Liver (tissue), 8 donors: ENCODE measurements at regions not wholly inside any gene's neighbourhood (a gene's known extent, or its start where the extent isn't known, plus 50 kb on each side); places are given as distances from the start of the nearest gene placed in this dataset.

ENCODE experiments used
- DNase-seq: peaks from one replicate; pipeline ENCODE4 v3.0.0-alpha.2; 2017; ENCODE audit warnings: low spot score
- H3K27ac ChIP-seq, 2 donors: one replicate each; pipeline ENCODE4 v1.7.0; 2013; ENCODE audit warnings: inconsistent platforms in 2 of 2, low read length in 2 of 2, control low read depth in 1 of 2, low read depth in 1 of 2, mild to moderate bottlenecking in 1 of 2
- H3K27me3 ChIP-seq, 4 donors: one replicate each; pipeline versions ENCODE4 v1.6.1 to v1.7.0; 2013; ENCODE audit warnings: low read length in 3 of 4, inconsistent platforms in 1 of 4, mild to moderate bottlenecking in 1 of 4, moderate library complexity in 1 of 4; ENCODE audit not compliant: control insufficient read depth in 4 of 4, insufficient read depth in 4 of 4
- H3K36me3 ChIP-seq, 4 donors: one replicate each; pipeline versions ENCODE4 v1.6.1 to v1.7.0; 2013; ENCODE audit warnings: low read length in 3 of 4, mild to moderate bottlenecking in 3 of 4, low read depth in 1 of 4, moderate library complexity in 1 of 4; ENCODE audit not compliant: control insufficient read depth in 4 of 4, insufficient read depth in 3 of 4
- H3K4me1 ChIP-seq, 4 donors: one replicate each; pipeline versions ENCODE4 v1.6.1 to v1.7.0; 2013; ENCODE audit warnings: low read length in 3 of 4, mild to moderate bottlenecking in 3 of 4, moderate library complexity in 1 of 4; ENCODE audit not compliant: control insufficient read depth in 4 of 4, insufficient read depth in 4 of 4
- H3K4me3 ChIP-seq, 3 donors: one replicate each; pipeline versions ENCODE4 v1.6.1 to v1.7.0; 2013; ENCODE audit warnings: low read length in 3 of 3, control low read depth in 1 of 3, low read depth in 1 of 3, mild to moderate bottlenecking in 1 of 3
- H3K9ac ChIP-seq, 2 donors: one replicate each; pipeline ENCODE4 v1.7.0; 2013; ENCODE audit warnings: low read length in 2 of 2, mild to moderate bottlenecking in 2 of 2, moderate library complexity in 2 of 2, control low read depth in 1 of 2, low read depth in 1 of 2
- H3K9me3 ChIP-seq, 4 donors: one replicate each; pipeline versions ENCODE4 v1.6.1 to v1.7.0; 2013; ENCODE audit warnings: low read length in 3 of 4; ENCODE audit not compliant: control insufficient read depth in 4 of 4
- ATF3 ChIP-seq: IDR thresholded peaks from 2 replicates; pipeline ENCODE4 v1.6.1; 2016; ENCODE audit warnings: antibody characterized with exemption
- EGR1 ChIP-seq, 2 donors: IDR thresholded peaks; 2 replicates each; pipeline ENCODE4 v1.6.1; 2016 to 2018; ENCODE audit warnings: antibody characterized with exemption in 2 of 2, low read depth in 2 of 2
- FOXA1 ChIP-seq: IDR thresholded peaks from 2 replicates; pipeline ENCODE4 v1.6.1; 2016; ENCODE audit warnings: antibody characterized with exemption
- FOXA2 ChIP-seq: IDR thresholded peaks from 2 replicates; pipeline ENCODE4 v1.6.1; 2016; ENCODE audit warnings: antibody characterized with exemption
- GABPA ChIP-seq, 2 donors: IDR thresholded peaks in 1 of 2; conservative IDR thresholded peaks in 1 of 2; 2 replicates each; pipeline ENCODE4 v1.6.1; 2016; ENCODE audit warnings: antibody characterized with exemption in 2 of 2, mild to moderate bottlenecking in 1 of 2, moderate library complexity in 1 of 2
- HNF4A ChIP-seq, 2 donors: conservative IDR thresholded peaks; 2 replicates each; pipeline ENCODE4 v1.6.1; 2016; ENCODE audit warnings: antibody characterized with exemption in 2 of 2, mild to moderate bottlenecking in 2 of 2
- HNF4G ChIP-seq: IDR thresholded peaks from 2 replicates; pipeline ENCODE4 v1.6.1; 2016; ENCODE audit warnings: antibody characterized with exemption
- JUND ChIP-seq, 2 donors: IDR thresholded peaks; 2 replicates each; pipeline ENCODE4 v1.6.1; 2016; ENCODE audit warnings: antibody characterized with exemption in 2 of 2
- MAX ChIP-seq: IDR thresholded peaks from 2 replicates; pipeline ENCODE4 v1.6.1; 2016; ENCODE audit warnings: antibody characterized with exemption
- NR2F2 ChIP-seq: IDR thresholded peaks from 2 replicates; pipeline ENCODE4 v1.6.1; 2016; ENCODE audit warnings: antibody characterized with exemption
- RAD21 ChIP-seq, 2 donors: IDR thresholded peaks; 2 replicates each; pipeline ENCODE4 v1.6.1; 2016; ENCODE audit warnings: antibody characterized with exemption in 2 of 2, mild to moderate bottlenecking in 2 of 2
- REST ChIP-seq: IDR thresholded peaks from 2 replicates; pipeline ENCODE4 v1.6.1; 2016; ENCODE audit warnings: antibody characterized with exemption, mild to moderate bottlenecking
- RXRA ChIP-seq, 2 donors: IDR thresholded peaks; 2 replicates each; pipeline ENCODE4 v1.6.1; 2017 to 2018; ENCODE audit warnings: antibody characterized with exemption in 2 of 2, mild to moderate bottlenecking in 1 of 2
- SP1 ChIP-seq: IDR thresholded peaks from 2 replicates; pipeline ENCODE4 v1.6.1; 2018; ENCODE audit warnings: antibody characterized with exemption, mild to moderate bottlenecking
- TAF1 ChIP-seq: conservative IDR thresholded peaks from 2 replicates; pipeline ENCODE4 v1.6.1; 2016; ENCODE audit warnings: antibody characterized with exemption, mild to moderate bottlenecking
- YY1 ChIP-seq: IDR thresholded peaks from 2 replicates; pipeline ENCODE4 v1.6.1; 2016; ENCODE audit warnings: antibody characterized with exemption, mild to moderate bottlenecking
- WGBS: extraction: QIAGEN DNeasy Blood & Tissue Kit; methylation state at CpG from one replicate; pipeline ENCODE4 v1.1.7; 2013; 5-methylcytosine and 5-hydroxymethylcytosine counted together
- TF ChIP-seq, protein P1 (sequence below): IDR thresholded peaks from 2 replicates; pipeline ENCODE4 v1.6.1; 2016; ENCODE audit warnings: antibody characterized with exemption
- TF ChIP-seq, protein P2 (sequence below): fragments of 150-350 bp; IDR thresholded peaks from 2 replicates; pipeline ENCODE4 v1.5.1; 2017; ENCODE audit warnings: improper control_type of control experiment, low read depth, low read length; ENCODE audit not compliant: missing input control
- donor health status: healthy.
- donor health status: healthy.
- donor health status: healthy.
- donor health status: healthy.
- donor health status: healthy.

- Histone ChIP-seq H3K9me3 (peaks cover 0 to 3% (median 0%) of the 10 kb centered on the region in 4 donors), H3K9ac (no peak overlapping the region), H3K27ac (no peak overlapping the region), H3K36me3 (no peaks in the 10 kb centered on the region), H3K4me3 (no peak overlapping the region), H3K27me3 (peaks cover 0 to 5% (median 0%) of the 10 kb centered on the region in 4 donors), H3K4me1 (no peaks in the 10 kb centered on the region)
- 55% methylated on average over 4 of the region's 4 CpGs for WGBS
- TF ChIP-seq RAD21 (IDR thresholded peaks at IDR 0.05) (no peak), TAF1 (no peak), JUND (IDR thresholded peaks at IDR 0.05) (no peak), EGR1 (IDR thresholded peaks at IDR 0.05; ENCODE audit: low read depth in 2 of 2) (no peak), YY1 (no peak), MAX (no peak), NR2F2 (no peak), REST (no peak), FOXA2 (no peak), ATF3 (no peak), HNF4G (no peak), RXRA (IDR thresholded peaks at IDR 0.05) (no peak), FOXA1 (no peak), HNF4A (conservative IDR thresholded peaks at IDR 0.05) (no peak), SP1 (no peak), GABPA (IDR thresholded peaks at IDR 0.05 in 1 of 2, conservative IDR thresholded peaks at IDR 0.05 in 1 of 2) (no peak)
- TF ChIP-seq, protein P1, sequence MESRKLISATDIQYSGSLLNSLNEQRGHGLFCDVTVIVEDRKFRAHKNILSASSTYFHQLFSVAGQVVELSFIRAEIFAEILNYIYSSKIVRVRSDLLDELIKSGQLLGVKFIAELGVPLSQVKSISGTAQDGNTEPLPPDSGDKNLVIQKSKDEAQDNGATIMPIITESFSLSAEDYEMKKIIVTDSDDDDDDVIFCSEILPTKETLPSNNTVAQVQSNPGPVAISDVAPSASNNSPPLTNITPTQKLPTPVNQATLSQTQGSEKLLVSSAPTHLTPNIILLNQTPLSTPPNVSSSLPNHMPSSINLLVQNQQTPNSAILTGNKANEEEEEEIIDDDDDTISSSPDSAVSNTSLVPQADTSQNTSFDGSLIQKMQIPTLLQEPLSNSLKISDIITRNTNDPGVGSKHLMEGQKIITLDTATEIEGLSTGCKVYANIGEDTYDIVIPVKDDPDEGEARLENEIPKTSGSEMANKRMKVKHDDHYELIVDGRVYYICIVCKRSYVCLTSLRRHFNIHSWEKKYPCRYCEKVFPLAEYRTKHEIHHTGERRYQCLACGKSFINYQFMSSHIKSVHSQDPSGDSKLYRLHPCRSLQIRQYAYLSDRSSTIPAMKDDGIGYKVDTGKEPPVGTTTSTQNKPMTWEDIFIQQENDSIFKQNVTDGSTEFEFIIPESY: no peak
- TF ChIP-seq, protein P2, sequence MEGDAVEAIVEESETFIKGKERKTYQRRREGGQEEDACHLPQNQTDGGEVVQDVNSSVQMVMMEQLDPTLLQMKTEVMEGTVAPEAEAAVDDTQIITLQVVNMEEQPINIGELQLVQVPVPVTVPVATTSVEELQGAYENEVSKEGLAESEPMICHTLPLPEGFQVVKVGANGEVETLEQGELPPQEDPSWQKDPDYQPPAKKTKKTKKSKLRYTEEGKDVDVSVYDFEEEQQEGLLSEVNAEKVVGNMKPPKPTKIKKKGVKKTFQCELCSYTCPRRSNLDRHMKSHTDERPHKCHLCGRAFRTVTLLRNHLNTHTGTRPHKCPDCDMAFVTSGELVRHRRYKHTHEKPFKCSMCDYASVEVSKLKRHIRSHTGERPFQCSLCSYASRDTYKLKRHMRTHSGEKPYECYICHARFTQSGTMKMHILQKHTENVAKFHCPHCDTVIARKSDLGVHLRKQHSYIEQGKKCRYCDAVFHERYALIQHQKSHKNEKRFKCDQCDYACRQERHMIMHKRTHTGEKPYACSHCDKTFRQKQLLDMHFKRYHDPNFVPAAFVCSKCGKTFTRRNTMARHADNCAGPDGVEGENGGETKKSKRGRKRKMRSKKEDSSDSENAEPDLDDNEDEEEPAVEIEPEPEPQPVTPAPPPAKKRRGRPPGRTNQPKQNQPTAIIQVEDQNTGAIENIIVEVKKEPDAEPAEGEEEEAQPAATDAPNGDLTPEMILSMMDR: no peak
- DNase-seq: no peak
Measured at GRCh38 chr15:26156051-26156450, 292.9 kb upstream of the ATP10A start.
